HG02571 (cell line): ENCODE measurements at regions not wholly inside any gene's neighbourhood (a gene's known extent, or its start where the extent isn't known, plus 50 kb on each side); places are given as distances from the start of the nearest gene placed in this dataset.
"Not testable (repeated sequence)": the region's sequence is repeated elsewhere in the genome, so short reads cannot be mapped to it uniquely, and the experiment has no call there.

ENCODE experiments used
- ATAC-seq: cut with Tn5 transposase; IDR thresholded peaks from one replicate; pipeline ENCODE4 v1.9.1; 2021; ENCODE audit warnings: mild to moderate bottlenecking, moderate library complexity; ENCODE audit not compliant: unreplicated experiment

- ATAC-seq = no peak
Observed at GRCh38 chr18:77329651-77330050, 80.0 kb downstream of the GALR1 start.

- ATAC-seq = no peak
Observed at GRCh38 chr18:77334876-77335275, 85.2 kb downstream of the GALR1 start.

GRCh38 chr18:77337604-77338003 is 88.0 kb downstream of the GALR1 start:
- ATAC-seq = no peak

- ATAC-seq = no peak
Observed at GRCh38 chr18:77339093-77339492, 89.4 kb downstream of the GALR1 start.

GRCh38 chr18:77339623-77340022 is 90.0 kb downstream of the GALR1 start:
- ATAC-seq = no peak

GRCh38 chr18:77340815-77341214 is 91.2 kb downstream of the GALR1 start:
- no peak for ATAC-seq

- ATAC-seq = no peak
Observed at GRCh38 chr18:77341527-77342325, 92.1 kb downstream of the GALR1 start.

- ATAC-seq = no peak
Observed at GRCh38 chr18:77342736-77343135, 93.1 kb downstream of the GALR1 start.

GRCh38 chr18:77343846-77344510 is 94.3 kb downstream of the GALR1 start:
- ATAC-seq = no peak

GRCh38 chr18:77344786-77345500 is 95.3 kb downstream of the GALR1 start:
- ATAC-seq = no peak

GRCh38 chr18:77346208-77346810 is 96.7 kb downstream of the GALR1 start:
- ATAC-seq = no peak

GRCh38 chr18:77353349-77353748 is 103.7 kb downstream of the GALR1 start:
- not testable (repeated sequence) for ATAC-seq

- no peak for ATAC-seq
Observed at GRCh38 chr18:77359561-77360314, 110.1 kb downstream of the GALR1 start.

GRCh38 chr18:77360315-77361190 is 110.9 kb downstream of the GALR1 start:
- ATAC-seq = no peak

GRCh38 chr18:77361382-77361781 is 111.7 kb downstream of the GALR1 start:
- ATAC-seq = no peak

- ATAC-seq = no peak
Observed at GRCh38 chr18:77365667-77366066, 116.0 kb downstream of the GALR1 start.

- ATAC-seq = no peak
Observed at GRCh38 chr18:77366067-77366719, 116.5 kb downstream of the GALR1 start.

GRCh38 chr18:77366720-77367641 is 117.3 kb downstream of the GALR1 start:
- no peak for ATAC-seq
